NB4 (cell line): ENCODE measurements at regions not wholly inside any gene's neighbourhood (a gene's known extent, or its start where the extent isn't known, plus 50 kb on each side); places are given as distances from the start of the nearest gene placed in this dataset.
"Not testable (repeated sequence)": the region's sequence is repeated elsewhere in the genome, so short reads cannot be mapped to it uniquely, and the experiment has no call there.

Experiments
- DNase-seq: peaks from one replicate; pipeline ENCODE4 v3.0.0; 2010; ENCODE audit warnings: low read depth
- H3K4me3 ChIP-seq: one replicate; pipeline ENCODE4 v1.5.1; 2011; ENCODE audit warnings: mild to moderate bottlenecking, low read depth, low read length, moderate library complexity
- MYC ChIP-seq: IDR thresholded peaks from 2 replicates; pipeline ENCODE4 v1.6.1; 2011; ENCODE audit warnings: low read depth, low read length
- POLR2A ChIP-seq: IDR thresholded peaks from 2 replicates; pipeline ENCODE4 v1.6.1; 2011; ENCODE audit warnings: mild to moderate bottlenecking; ENCODE audit not compliant: insufficient read length; ENCODE audit errors: extremely low read depth
- TF ChIP-seq, protein P1 (sequence below): IDR thresholded peaks from 2 replicates; pipeline ENCODE4 v1.6.1; 2011; ENCODE audit warnings: low read depth, low read length
- TF ChIP-seq, protein P2 (sequence below): IDR thresholded peaks from one replicate; pipeline ENCODE4 v1.5.1; 2012; ENCODE audit warnings: low read depth, low read length

DNA sequence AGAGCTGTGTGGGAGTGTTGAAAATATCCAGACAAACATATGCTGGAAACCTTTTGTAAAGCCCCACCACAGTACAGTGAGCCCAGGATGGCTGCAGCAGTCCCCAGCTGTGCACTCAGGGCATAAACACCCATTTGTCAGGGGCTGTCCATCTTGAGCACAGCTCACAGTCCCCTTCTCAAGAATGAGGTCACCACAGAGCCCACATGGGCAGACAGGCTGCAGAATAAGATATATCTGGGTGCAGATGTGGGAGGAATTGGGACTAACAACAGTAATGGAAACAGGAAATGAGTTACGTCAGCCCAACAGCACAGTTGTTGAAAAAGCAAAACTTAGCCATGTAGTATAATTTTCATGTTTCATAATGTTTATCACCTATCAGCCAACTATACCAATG, 219.6 kb downstream of the ETAA1 start:
- H3K4me3 ChIP-seq: no peak overlapping the region
- DNase-seq: peak; percentile 16
- TF ChIP-seq MYC: no peak
- TF ChIP-seq, protein P1, sequence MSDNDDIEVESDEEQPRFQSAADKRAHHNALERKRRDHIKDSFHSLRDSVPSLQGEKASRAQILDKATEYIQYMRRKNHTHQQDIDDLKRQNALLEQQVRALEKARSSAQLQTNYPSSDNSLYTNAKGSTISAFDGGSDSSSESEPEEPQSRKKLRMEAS: no peak
- no peak for TF ChIP-seq POLR2A
- TF ChIP-seq, protein P2, sequence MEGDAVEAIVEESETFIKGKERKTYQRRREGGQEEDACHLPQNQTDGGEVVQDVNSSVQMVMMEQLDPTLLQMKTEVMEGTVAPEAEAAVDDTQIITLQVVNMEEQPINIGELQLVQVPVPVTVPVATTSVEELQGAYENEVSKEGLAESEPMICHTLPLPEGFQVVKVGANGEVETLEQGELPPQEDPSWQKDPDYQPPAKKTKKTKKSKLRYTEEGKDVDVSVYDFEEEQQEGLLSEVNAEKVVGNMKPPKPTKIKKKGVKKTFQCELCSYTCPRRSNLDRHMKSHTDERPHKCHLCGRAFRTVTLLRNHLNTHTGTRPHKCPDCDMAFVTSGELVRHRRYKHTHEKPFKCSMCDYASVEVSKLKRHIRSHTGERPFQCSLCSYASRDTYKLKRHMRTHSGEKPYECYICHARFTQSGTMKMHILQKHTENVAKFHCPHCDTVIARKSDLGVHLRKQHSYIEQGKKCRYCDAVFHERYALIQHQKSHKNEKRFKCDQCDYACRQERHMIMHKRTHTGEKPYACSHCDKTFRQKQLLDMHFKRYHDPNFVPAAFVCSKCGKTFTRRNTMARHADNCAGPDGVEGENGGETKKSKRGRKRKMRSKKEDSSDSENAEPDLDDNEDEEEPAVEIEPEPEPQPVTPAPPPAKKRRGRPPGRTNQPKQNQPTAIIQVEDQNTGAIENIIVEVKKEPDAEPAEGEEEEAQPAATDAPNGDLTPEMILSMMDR: no peak

DNA sequence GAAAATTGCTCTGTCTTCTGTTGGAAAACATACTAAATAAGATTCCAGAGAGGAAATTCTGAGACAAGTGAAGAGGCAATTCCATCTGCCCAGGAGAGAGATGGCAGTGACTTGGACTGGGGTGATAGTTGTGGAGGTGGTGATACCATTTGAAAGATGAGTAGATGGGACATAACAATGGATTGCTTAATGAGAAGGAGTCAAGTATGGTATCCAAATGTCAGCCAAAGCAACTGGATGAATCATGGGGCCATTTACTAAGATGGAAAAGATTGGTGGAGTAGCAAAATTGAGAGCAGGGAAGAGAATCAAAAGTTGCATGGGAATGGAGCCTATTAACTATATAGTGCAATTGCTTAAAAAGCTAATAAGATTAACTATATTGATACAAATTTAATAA, 222.1 kb downstream of the ETAA1 start:
- TF ChIP-seq POLR2A: no peak
- TF ChIP-seq MYC: no peak
- TF ChIP-seq, protein P1: no peak
- TF ChIP-seq, protein P2: no peak
- DNase-seq: no peak
- H3K4me3 ChIP-seq: no peak overlapping the region

DNA sequence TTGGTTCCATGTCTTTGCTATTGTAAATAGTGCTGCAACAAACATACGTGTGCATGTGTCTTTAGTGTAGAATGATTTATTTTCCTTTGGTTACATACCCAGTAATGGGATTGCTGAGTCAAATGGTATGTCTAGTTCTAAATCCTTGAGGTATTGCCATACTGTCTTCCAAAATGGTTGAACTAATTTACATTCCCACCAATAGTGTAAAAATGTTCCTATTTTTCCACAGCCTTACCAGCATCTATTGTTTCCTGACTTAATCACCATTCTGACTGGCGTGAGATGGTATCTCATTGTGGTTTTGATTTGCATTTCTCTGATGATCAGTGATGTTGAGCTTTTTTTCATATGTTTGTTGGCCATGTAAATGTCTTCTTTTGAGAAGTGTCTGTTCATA, 226.6 kb downstream of the ETAA1 start:
- not testable (repeated sequence) for DNase-seq, H3K4me3 ChIP-seq

DNA sequence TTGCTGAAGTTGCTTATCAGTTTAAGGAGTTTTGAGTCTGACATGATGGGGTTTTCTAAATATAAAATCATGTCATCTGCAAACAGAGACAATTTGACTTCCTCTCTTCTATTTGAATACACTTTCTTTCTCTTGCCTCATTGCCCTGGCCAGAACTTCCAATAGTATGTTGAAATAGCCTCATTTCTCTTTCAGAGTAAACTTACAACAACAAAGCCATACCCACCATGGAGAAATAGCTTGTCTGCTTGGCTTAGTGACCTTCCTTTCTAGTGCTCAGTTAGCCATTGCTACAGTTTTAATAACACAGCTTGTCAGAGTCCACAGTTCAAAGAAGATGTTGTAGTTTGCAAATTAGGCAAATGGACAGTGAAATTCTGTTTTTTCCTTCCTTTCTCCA, 228.0 kb downstream of the ETAA1 start:
- no peak overlapping the region for H3K4me3 ChIP-seq
- TF ChIP-seq, protein P1: no peak
- TF ChIP-seq POLR2A (no peak), MYC (no peak)
- TF ChIP-seq, protein P2: no peak
- no peak for DNase-seq

DNA sequence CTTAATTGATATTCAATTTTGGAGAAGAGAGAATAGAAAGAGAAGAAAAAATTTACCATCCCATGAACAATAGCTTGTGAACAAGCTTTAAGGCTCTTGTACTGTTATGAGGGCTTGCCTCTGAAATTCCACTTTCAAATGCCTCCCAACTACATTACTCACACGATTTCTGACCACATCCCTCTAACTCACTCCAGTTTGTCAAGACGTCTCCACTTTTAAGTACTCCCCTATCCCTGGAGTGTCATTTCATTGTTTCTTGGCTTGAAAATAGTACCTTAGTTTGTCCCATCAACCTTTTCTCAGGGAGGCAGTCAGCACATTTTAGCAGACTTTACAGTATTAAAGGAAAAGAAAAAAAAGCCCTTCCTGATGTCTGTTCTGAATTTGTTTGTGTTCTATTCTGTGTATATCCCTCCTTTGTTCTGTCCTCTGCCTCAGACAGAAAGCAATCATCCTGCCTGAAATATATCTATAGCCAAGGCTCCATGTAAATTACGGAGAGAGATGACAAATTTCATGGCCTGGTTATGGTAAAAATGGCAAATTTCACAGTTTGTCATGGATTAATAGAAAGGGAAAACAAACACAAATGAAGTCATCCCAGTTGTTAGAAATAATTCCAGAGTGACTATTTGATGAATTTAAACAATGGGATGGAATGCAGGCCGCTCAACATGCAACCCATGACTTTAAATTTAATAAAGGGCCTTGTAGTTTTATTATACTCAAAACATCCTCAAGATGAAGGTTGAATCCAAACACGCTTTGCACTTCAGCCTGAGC, 228.8 kb downstream of the ETAA1 start:
- DNase-seq: no peak
- no peak overlapping the region for H3K4me3 ChIP-seq
- no peak for TF ChIP-seq POLR2A
- TF ChIP-seq, protein P2: no peak

DNA sequence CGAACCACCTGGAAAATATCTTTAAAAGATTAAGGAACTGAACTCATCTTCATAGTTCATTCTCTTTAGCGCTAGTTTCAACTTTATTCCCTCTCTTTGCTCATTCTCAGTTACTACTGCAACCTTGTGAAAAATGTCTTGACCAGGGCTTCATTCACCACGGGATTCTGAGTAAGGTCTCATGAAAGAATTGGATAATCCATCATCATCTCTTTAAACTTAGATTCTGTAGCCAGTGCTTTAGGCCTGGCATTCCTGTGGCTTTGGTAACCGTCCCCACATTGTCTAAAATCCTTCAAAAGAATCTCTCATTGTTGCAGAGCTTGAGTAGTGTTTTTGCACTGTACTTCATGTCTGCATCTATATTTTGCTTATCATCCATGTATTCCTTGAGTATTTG, 229.5 kb downstream of the ETAA1 start:
- no peak for DNase-seq
- no peak for TF ChIP-seq POLR2A
- TF ChIP-seq, protein P1: no peak
- TF ChIP-seq, protein P2: no peak
- TF ChIP-seq MYC: no peak
- no peak overlapping the region for H3K4me3 ChIP-seq
